Left ventricle myocardium inferior (tissue), 1 donor: ENCODE measurements at regions not wholly inside any gene's neighbourhood (a gene's known extent, or its start where the extent isn't known, plus 50 kb on each side); places are given as distances from the start of the nearest gene placed in this dataset.

Experiments used
- DNase-seq: peaks from one replicate; pipeline ENCODE4 v3.0.0-alpha.2; 2020
- H3K27ac ChIP-seq: fragments of 200-600 bp; replicated peaks from 2 replicates; pipeline ENCODE4 v1.8.0; 2021
- H3K27me3 ChIP-seq: fragments of 200-600 bp; 2 replicates; pipeline ENCODE4 v1.8.0; 2021; ENCODE audit warnings: low read depth
- H3K36me3 ChIP-seq: fragments of 200-600 bp; 2 replicates; pipeline ENCODE4 v1.8.0; 2021
- H3K4me1 ChIP-seq: fragments of 200-600 bp; 2 replicates; pipeline ENCODE4 v1.8.0; 2021
- H3K4me3 ChIP-seq: fragments of 200-600 bp; 2 replicates; pipeline ENCODE4 v1.8.0; 2021; ENCODE audit warnings: mild to moderate bottlenecking, moderate library complexity
- H3K9me3 ChIP-seq: fragments of 200-600 bp; replicated peaks from 2 replicates; pipeline ENCODE4 v1.8.0; 2021
- intact Hi-C: fragments of 100-400 bp; cut with micrococcal nuclease; formaldehyde crosslinking; loops from one replicate; pipeline ENCODE4 v1.11.0; 2022
- TF ChIP-seq, protein P1 (sequence below): fragments of 200-600 bp; IDR thresholded peaks from 2 replicates; pipeline ENCODE4 v1.8.0; 2021; ENCODE audit warnings: antibody characterized with exemption, mild to moderate bottlenecking, borderline replicate concordance
- donor health status: DM: no; HTN: yes; CAD: no; lungs with severe emphysema.

DNA sequence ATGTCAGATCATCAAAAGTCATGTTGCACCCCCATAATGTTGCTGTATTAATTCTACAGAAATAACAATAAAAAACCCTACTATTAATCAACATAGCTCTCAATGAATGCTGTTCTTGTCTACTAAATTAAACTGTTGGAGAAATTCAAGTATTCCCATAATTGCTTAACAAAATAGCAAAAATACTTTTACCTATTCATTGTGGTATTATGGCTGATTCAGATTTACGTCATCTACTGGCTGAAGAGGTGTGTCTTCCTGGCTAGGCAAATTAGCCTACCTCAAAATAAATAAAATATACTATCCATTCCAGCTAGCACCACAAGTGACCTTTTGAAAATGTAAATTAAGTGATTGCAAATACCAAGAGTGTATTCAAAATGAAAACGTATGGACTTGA lies 249.4 kb downstream of the MEIS1 start:
- H3K27ac ChIP-seq: no peak overlapping the region
- H3K4me1 ChIP-seq: no peaks in the 10 kb centered on the region
- H3K4me3 ChIP-seq: no peak overlapping the region
- TF ChIP-seq, protein P1, sequence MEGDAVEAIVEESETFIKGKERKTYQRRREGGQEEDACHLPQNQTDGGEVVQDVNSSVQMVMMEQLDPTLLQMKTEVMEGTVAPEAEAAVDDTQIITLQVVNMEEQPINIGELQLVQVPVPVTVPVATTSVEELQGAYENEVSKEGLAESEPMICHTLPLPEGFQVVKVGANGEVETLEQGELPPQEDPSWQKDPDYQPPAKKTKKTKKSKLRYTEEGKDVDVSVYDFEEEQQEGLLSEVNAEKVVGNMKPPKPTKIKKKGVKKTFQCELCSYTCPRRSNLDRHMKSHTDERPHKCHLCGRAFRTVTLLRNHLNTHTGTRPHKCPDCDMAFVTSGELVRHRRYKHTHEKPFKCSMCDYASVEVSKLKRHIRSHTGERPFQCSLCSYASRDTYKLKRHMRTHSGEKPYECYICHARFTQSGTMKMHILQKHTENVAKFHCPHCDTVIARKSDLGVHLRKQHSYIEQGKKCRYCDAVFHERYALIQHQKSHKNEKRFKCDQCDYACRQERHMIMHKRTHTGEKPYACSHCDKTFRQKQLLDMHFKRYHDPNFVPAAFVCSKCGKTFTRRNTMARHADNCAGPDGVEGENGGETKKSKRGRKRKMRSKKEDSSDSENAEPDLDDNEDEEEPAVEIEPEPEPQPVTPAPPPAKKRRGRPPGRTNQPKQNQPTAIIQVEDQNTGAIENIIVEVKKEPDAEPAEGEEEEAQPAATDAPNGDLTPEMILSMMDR: no peak
- intact Hi-C loops: no loop called here
- H3K27me3 ChIP-seq: no peaks in the 10 kb centered on the region
- no peaks in the 10 kb centered on the region for H3K36me3 ChIP-seq
- DNase-seq: no peak
- H3K9me3 ChIP-seq: no peaks in the 10 kb centered on the region

- Histone ChIP-seq H3K27ac (no peak overlapping the region), H3K36me3 (no peaks in the 10 kb centered on the region), H3K9me3 (no peaks in the 10 kb centered on the region), H3K27me3 (no peaks in the 10 kb centered on the region), H3K4me1 (no peaks in the 10 kb centered on the region), H3K4me3 (no peak overlapping the region)
- TF ChIP-seq, protein P1: no peak
- no peak for DNase-seq
- intact Hi-C loops: no loop called here
These were observed 251.8 kb downstream of the MEIS1 start for GRCh38 chr2:66686755-66687154.

- no peaks in the 10 kb centered on the region for H3K36me3 ChIP-seq
- intact Hi-C loops: no loop called here
- no peaks in the 10 kb centered on the region for H3K9me3 ChIP-seq
- H3K27me3 ChIP-seq: no peaks in the 10 kb centered on the region
- no peaks in the 10 kb centered on the region for H3K4me1 ChIP-seq
- no peak overlapping the region for H3K4me3 ChIP-seq
- TF ChIP-seq, protein P1: no peak
- no peak overlapping the region for H3K27ac ChIP-seq
- DNase-seq: no peak
These were observed 254.0 kb downstream of the MEIS1 start for GRCh38 chr2:66688951-66689350.

DNA sequence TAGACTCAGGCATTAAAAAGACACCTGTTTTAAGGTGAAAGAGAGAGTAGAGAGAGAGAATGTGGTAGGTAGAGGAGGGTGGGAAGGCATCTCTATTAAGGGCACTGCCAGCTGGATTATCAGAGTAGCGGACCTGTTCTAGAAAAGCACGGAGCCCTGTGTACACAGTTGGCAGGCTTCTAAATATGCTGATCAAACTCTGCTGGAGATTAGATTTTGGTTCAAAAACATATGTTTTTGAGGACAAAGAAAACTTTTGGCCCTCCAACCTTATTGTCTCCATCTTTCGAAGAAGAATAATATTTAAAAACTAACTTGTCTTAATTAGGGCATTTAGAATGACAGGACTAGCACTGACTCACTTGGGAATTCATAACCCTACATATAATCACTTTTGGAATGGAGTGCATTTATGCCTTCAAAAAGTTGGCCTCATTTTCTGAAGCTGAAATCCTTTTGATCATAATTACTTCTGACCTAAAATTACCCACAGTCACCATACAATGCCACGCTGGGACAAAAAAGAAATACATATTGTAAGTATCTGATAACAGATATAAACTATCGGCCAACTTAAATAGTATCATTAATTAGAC lies 254.6 kb downstream of the MEIS1 start:
- Histone ChIP-seq H3K27me3 (no peaks in the 10 kb centered on the region), H3K27ac (no peak overlapping the region), H3K4me3 (no peak overlapping the region), H3K4me1 (no peaks in the 10 kb centered on the region), H3K9me3 (no peaks in the 10 kb centered on the region), H3K36me3 (no peaks in the 10 kb centered on the region)
- TF ChIP-seq, protein P1: no peak
- intact Hi-C loops: no loop called here
- no peak for DNase-seq

DNA sequence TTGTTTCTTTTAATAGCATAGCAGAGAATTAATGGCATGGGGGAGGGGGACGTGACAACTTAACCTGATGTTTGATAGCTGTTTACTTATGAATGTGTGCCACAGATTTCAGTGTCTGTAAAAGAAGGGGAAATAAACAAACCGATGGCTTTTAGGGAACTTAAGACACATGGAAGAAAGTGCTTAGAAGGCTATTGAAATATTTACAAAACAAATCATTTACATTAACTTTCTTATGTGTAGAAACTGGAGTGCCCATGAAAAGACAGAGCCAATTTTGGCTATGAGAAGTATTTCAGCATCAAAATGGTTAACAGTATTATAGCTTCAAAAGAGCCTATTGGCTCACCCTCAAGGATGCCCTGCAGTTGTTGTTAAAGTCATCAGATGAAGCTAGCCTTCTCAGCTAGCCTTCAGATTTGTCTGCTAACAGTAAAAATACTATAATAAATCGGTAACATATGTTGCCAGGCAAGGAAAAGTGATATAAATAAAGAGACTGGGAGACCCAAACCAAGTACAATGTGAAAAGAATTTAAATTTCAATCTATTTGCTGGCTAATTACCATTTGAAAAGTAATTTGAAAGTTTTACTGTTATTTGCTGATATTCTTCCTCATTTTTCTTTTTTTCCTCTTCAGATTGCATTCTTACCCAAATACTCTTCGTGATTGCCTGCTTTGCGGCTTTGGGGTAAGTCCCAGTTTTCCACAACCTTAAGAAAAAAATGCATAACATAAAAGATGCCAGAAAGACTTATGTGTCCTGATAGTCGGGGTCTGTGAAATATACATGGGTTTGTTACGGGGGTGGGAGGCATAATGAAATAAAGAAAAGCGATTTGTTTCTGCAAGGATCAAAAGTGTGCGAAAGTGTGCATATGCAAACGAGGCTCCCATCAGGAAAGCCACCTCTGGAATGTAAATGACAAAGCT lies 256.4 kb downstream of the MEIS1 start:
- no peak overlapping the region for H3K27ac ChIP-seq
- H3K4me3 ChIP-seq: no peak overlapping the region
- H3K36me3 ChIP-seq: no peaks in the 10 kb centered on the region
- DNase-seq: no peak
- TF ChIP-seq, protein P1: no peak
- H3K27me3 ChIP-seq: no peaks in the 10 kb centered on the region
- intact Hi-C loops: no loop called here
- no peaks in the 10 kb centered on the region for H3K4me1 ChIP-seq
- no peaks in the 10 kb centered on the region for H3K9me3 ChIP-seq
